GM12891 (cell line): ENCODE measurements at regions not wholly inside any gene's neighbourhood (a gene's known extent, or its start where the extent isn't known, plus 50 kb on each side); places are given as distances from the start of the nearest gene placed in this dataset.

ENCODE experiments used
- PAX5 ChIP-seq: IDR thresholded peaks from 2 replicates; pipeline ENCODE4 v1.6.1; 2011; ENCODE audit warnings: low read length, moderate library complexity, mild to moderate bottlenecking; ENCODE audit not compliant: insufficient read depth, severe bottlenecking
- POLR2A ChIP-seq: IDR thresholded peaks from 2 replicates; pipeline ENCODE4 v1.6.1; 2011; ENCODE audit warnings: low read depth, low read length, control low read depth

DNA sequence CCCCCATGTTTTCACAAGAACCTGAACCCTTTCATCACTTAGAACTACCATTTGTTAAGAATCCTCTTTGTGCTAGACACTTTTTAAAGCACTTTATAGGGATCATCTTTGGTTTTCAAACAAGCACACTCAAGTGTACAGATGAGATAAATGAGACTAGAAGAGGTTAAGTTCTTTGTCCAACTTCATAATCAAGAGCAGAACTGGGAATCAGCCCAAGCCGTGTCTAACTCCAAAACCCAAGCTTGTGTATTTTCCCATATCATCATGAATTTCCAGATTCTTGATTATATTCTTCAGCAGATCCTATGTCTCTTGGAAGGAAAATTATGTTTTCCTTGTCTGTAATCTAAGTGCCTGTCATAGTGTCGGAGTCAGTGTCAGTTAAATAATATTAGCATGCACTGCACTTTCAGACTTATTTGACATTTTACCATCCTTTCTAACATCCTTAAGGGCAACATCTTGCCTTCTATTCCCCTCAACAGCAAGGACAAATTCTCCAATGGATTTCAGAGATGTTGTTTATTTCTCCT lies 123.0 kb upstream of the SETBP1 start:
- TF ChIP-seq POLR2A (no peak), PAX5 (no peak)
